ENCODE measurements at regions not wholly inside any gene's neighbourhood (a gene's known extent, or its start where the extent isn't known, plus 50 kb on each side); places are given as distances from the start of the nearest gene placed in this dataset.
"Not testable (repeated sequence)": the region's sequence is repeated elsewhere in the genome, so short reads cannot be mapped to it uniquely, and the experiment has no call there.

DNA sequence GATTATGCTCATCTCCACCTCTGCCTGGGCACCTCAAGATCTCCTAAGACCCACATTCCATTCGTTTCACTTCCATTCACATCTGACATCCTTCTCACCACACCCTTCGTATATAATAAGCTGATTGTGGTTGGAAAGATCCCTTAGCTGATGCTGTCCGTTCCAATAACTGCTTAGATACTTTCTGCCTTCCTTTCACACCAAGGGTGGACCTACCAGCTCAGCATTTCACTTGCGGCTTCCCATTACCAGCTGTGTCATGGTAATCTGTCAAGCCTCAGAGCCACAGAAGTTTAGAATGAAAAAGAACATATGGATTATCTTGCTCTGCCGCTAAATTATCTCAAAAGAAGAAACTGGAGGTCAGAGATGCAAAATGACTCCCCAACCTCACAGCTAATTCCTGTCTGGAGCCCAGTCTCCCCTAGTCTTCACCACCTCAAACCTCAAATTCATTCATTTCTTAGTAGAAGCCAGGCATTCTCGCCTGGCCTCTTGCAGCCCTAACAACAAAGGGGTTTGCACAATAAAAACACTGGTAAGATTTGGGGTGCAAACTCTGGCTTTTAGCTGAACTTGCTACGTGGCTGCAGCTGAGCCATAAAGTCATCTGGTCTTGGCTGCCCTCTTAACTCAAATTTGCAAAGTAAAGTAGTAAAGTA, 182.8 kb upstream of the HS3ST3A1 start:
- ATAC-seq (no peak), DNase-seq (ENCODE audit: low spot score) (no peak)

DNA sequence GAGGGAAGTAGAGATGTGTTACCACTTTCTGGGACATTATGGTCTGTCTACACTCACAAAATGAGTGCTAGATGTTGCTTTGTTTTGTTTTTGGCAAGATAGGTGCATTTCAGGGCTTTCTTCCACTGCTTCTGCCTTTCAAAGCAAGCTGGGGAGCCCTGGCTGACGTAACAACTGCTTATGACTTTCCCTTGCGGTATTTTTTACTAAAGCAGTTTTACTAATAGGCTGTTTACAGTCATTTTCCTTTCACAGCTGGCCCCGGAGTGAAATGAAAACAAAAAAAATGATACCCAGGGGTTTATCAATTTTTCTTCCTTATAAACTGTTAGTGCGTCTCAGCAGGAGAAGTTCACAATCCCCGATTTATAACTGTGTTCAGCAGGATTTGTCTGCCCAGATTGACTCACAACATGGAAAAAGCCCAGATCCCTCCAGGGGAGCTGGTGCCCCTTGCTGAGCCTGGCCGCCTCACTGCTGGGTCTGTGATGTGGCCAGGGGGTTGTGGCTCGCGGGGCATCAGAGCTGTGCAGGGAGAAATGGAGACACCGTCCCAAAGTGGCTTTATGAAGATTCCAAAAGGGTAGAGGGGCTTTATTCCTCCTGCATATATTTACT, 184.4 kb upstream of the HS3ST3A1 start:
- no peak for ATAC-seq
- no peak for DNase-seq (ENCODE audit: low spot score)

DNA sequence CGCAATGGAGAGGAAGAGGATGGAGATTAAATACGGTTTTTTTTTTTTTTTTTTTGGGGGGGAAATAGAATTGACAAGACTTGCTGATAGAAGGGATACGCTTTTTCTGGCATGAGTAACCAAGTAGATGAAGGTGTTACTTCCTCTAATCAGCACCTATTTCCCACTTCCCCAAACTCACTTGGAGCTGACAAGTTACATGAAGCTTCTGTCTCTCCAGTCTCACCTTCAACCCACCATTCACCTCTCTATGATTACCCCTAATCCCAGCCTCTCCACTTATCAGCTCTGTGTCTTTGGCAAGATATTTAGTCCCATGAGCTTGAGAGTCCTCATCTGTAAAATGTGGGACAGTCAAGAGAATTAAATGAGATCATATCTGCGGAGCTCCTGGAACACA, 185.9 kb upstream of the HS3ST3A1 start:
- DNase-seq (ENCODE audit: low spot score) (no peak), ATAC-seq (no peak)

DNA sequence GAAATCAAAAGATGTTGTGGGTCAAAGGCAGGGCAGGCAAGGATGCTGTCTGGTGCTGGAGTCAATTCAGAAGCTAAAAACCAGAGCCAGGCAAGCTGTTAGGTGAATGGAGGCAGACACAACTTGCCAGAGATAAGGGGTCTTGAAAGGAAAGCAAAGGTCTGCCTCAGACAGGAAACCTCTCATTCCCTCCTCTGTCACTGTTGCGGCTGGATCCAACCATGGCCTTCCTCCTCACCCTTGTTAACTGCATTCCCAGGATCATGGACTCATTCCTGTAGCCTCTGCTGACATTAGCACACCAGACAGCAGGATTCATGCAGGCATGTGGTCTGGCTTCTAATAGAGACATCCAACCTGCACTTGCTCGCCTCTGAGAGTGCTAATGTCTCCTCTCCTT, 186.7 kb upstream of the HS3ST3A1 start:
- DNase-seq (ENCODE audit: low spot score): no peak

DNA sequence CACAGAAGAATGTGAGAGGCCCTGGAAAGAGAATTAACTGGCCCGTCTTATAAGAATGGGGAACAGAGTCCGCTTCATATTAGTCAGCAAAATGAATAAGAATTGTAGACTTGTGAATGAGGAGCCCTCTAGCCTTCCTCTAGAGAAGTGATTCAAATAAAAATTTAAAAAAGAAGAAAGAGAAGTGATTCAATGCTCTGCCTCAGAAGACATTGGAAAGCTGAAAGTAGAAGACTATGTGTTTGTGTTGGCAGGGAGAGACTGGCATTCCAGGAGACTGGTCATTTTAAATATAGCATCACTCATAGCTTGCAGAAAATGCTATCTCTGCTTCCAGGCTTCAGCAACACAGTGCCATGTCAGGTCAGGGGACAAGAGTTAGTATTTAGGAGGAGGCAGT, 190.6 kb upstream of the HS3ST3A1 start:
- ATAC-seq: no peak
- no peak for DNase-seq (ENCODE audit: low spot score)

More for the DNA sequence above, 186.7 kb upstream of the HS3ST3A1 start:
- ATAC-seq: no peak

DNA sequence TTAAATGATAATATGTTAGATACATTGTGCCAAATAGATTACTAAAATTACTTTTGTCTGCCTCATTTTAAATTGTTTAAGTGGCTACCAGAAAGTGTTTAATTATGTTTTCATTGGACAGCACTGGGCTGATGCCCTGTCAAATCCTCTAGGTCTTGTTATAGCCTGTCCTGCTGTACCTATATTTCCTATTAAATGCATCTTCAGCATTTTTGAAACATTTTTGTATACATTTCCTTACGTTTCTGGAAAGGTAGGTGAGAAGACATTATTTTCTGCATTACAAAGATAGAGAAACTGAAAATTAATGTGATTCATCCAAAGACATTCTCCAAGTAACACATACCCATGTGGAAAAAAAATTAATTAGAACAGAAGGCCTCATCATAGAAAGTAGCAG, 192.2 kb upstream of the HS3ST3A1 start:
- DNase-seq (ENCODE audit: low spot score) (no peak), ATAC-seq (no peak)

DNA sequence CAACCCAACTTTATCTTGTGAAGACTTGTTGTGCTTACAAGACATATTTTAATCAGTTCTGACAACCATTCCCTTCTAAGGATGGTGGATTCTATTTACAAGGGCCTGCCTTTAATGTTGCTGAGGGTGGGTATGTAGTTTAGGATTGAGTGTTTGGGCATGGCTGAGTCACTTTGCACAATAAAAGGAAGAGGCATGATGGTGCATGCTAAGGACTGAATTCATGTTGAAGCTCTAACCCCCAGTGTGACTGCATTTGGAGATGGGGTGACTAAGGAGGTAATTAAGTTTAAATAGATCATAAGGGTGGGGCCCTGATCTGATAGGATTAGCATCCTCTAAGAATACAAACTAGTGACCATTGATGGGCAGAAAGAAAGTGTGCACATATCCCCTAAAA, 196.1 kb upstream of the HS3ST3A1 start:
- ATAC-seq (no peak), DNase-seq (ENCODE audit: low spot score) (no peak)

DNA sequence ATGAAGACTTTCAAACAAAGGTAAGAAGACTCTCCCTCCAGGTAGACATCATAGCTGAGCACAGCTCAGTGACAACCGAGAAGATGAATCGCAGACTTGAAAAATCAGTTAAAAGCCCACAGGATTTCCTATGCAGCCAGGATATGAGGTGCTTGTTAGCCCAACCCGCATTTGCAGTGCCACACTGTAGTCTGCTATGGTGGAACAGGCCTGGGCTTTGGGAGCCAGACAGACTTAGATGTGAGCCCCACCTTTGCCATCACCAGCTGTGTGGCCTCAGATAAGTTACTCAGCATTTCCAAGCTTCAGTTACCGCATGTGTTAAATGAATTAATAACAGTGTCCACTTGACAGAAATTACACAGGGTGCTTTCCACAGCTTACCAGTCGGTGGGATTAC, 204.4 kb upstream of the HS3ST3A1 start:
- no peak for DNase-seq (ENCODE audit: low spot score)
- ATAC-seq: no peak

DNA sequence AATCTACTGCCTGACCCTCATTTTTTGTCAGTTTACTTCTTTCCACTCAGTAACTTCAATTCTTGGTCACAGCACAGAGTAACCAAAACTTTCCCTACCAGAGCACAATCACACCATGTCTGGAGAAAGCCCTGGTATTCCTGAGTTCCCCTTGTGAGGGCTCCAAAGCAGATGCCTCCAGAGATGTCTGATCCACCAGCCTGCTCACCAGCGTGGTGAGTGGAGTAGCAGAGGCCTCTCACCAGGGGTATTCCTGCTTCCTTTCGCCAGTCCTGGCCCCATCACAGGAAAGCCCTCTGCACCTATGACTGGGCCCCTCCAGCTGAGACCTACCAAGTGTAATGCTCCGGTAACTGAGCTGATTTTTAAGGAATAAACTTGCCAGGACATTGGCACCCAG, 205.4 kb upstream of the HS3ST3A1 start:
- ATAC-seq (no peak), DNase-seq (ENCODE audit: low spot score) (no peak)

DNA sequence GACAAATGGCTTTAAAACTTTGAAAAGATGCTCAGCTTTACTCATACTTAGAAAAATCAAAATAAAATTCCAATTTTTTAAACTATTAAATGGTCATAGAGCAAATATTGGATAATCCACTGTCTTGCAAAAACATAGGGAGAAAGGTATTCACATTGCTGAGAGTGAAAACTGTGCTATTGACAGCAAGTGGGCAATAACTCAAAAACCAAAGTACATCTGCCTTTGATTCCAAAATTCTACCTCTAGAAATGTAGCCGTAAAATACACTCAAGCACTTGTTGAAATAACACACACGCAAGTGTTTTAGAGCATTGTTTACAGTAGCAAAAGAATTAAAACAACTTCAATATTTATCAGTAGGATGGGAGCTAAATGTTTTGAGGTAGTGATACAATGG, 210.6 kb upstream of the HS3ST3A1 start:
- ATAC-seq: peak; percentile 83
- DNase-seq (ENCODE audit: low spot score): no peak

DNA sequence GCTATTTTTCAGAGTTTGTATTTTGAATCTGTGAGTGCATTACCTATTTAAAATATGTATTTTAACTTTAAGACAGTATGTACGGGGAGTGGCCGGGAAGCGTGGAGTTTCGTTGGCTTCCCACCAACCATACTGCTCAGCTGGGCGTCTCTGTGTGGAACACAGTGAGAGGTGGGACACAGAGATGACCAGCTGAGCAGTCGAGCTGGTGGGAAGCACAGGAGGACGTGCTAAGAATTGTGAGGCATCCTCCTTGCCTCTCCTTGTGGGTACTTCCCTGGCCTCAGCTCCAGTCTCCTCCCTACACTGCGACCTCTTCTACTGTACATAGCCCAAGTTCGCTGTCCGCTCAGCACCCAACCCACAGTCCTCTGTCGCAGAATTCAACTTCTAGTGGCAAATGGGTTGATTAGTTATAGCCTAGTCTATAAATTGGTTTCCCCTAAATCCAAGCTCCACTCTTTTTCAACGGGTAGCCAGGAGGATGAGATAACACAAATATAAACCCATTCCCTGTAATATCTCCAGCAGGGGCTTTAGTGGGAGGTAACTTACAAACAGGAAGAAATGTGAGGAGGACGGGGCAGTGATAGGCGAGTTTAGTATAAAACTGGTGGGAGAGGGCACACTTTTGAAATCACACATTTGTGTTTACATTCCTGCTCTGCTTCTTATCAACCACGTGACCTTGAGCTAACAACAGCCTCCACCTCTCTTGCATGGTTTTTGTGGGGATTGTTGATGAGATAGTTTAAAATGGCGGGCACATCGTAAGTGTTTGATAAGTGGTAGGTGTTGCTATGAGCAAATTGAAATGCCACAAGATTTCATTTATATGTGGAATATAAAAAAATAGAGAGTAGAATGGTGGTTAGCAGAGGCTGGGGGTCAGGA, 211.9 kb upstream of the HS3ST3A1 start:
- ATAC-seq: peak; percentile 71

DNA sequence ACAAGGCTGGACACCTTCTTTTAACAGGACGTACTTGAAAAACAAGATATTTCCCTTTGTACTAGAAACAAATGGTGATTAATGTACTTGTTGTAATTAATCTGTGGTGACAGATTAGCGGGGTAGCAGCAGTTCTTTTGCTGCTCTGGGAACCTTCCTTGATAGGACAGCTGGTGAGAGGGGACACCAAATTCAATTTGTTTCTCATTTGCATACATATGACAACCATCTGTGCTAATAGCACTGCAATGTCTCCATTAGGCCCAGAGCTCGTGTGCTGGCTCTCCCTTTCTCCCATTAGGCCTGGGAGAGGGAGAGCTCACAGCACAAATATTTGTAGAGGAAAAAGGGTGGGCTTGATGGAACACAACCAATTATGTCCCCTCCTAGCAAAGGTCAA, 221.0 kb upstream of the HS3ST3A1 start:
- no peak for ATAC-seq
- no peak for DNase-seq (ENCODE audit: low spot score)

More for the DNA sequence above, 211.9 kb upstream of the HS3ST3A1 start:
- no peak for DNase-seq (ENCODE audit: low spot score)

DNA sequence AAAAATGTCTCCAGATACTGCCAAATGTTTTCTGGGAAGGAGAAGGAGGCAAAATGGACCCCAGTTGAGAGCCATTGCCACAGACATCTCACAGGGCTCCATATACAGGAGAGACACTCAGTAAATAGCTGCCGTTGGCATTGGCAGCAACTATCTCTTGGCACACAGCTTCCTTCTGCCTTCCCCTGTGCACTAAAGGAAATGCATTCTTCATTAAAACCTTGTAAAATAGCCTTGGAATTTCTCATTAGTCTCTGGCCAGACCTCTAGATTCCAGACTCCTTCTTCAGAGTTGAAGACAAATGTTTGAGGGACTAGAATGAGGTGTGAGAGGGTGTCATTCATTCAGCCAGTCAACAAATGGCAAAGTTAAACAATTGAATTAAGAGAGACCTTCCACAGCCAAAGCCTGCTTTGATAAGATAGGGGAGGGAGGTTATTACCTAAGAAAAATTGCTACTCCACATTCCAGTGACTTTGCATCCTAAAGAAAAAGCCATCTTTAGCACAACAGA, 223.9 kb upstream of the HS3ST3A1 start:
- DNase-seq (ENCODE audit: low spot score) (no peak), ATAC-seq (no peak)

DNA sequence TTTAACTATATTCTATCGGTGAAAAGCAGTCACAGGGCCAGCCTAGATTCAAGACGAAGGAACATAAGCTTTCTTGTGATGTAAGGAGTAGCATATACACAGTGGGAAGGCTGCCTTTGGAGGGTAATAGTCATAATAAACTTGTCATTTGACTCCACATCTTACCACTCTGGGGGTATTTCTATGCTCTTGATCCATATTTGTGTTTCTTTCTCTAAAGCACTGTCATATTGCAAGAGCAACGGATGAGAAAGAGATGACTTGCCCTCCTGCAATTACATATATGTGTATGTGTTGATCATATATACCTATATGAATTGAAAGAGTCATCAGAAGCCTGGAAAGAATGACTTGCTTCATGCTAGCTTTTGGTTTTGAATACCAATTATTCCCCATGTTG, 225.4 kb upstream of the HS3ST3A1 start:
- ATAC-seq (no peak), DNase-seq (ENCODE audit: low spot score) (no peak)

DNA sequence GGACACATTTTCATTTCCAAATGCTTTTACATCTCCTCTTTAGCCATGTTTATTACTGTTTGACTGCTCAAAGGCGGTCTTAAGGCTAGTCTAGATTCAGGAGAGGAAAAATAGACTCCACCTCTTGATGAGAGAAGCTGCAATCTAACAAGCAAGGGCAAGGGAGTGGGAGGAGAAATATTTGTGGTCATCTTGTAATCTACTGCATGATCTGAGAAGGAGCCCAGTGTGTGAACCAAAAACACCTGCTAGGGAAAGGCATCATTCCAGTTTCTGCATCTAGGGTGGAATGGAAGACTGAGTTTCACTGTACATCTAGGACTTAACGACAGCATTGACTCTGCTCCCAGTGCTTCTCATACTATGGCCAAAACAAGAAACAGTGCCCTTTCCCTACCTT, 232.2 kb upstream of the HS3ST3A1 start:
- DNase-seq (ENCODE audit: low spot score): no peak
- ATAC-seq: no peak

DNA sequence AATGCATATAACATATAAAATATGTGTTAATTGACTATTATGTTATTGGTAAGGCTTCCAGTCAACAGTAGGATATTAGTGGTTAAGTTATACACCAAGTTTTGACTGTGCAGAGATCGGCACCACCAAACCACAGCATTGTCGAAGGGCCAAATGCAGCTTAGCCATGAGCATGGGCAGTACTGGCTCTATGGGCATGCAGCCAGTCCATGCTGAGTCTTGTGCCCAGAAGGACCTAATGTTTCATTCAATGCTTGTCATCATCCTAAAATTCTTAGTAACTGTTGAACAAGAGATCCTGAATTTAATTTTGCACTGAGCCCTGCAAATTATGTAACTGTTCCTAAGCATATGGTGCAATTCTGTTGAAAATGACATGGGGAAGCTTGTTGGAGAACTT, 233.4 kb upstream of the HS3ST3A1 start:
- DNase-seq (ENCODE audit: low spot score) (no peak), ATAC-seq (no peak)

DNA sequence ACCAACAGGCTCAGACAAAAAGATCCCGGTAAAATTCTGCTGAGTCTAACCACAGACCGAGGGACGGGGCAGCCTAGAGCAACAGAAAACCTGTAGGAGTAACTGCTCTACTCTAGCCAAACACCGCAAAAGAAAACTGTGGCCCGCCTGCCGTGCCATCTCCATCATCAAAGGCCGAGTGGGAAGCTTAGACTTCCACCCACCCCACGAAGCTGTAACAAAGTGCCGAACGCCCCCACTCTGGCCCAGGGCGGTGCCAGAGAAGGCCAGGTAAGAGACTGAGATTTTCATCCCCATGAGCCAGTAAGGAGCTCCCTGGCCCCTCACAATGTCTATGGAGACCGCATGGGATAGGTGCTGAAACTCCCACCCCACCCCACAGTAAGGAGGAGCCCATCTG, 231.9 kb upstream of the COX10 start:
- DNase-seq (ENCODE audit: low spot score) (no peak), ATAC-seq (no peak)

DNA sequence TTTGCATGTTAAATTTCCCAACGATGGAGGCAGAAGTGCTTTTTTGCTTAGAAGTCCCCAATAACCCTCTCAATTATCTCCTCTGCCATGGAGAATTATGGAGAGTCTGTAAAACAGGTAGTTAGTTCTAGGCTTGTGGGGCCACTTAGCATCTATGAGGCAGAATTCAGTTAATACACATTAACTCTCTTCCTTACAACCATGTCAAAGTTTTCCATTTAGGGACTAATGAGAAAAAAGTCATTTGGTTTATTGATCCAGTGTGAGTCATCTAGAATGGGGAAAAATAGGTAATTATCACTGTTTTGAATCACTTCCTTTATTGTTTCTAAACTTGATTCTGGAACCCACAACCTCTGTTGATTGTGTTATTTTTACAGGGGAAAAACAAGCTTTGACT, 229.1 kb upstream of the COX10 start:
- ATAC-seq: no peak
- no peak for DNase-seq (ENCODE audit: low spot score)

DNA sequence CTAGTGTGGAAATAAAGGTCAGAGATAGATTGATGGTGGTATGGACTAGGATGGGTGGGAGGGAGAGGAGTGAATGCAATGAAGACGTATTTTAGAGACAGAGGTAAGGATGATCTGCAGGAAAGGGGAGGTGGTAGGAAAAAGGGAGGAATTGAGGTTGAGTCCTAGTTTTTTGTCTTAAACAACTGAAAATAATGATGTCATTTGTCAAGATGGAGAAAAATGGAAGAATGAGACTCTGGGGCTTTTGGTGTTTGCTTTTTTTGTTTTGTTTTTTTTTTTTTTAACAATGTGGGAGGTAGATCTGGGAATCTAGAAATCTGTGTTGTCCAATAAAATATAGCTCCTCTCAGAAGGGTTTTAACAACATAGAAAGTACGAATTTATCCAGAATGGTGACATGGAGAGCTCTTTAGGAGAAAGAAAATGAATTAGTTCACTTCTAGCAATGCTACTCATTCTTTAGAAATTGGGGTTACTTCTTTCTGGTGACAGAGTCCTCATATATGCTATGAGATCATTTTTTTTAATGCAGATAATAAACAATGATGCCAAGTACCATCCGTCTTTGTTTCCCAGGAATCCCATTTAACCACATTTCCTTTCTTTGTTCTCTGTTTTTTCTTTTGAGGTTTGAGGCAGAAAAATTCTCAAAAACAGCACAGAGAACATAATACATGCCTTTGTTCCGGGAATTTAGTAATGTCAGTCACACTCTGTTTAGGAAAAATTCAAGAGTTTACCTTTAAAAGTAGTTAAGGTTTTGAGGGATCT, 225.3 kb upstream of the COX10 start:
- ATAC-seq (no peak), DNase-seq (ENCODE audit: low spot score) (no peak)

DNA sequence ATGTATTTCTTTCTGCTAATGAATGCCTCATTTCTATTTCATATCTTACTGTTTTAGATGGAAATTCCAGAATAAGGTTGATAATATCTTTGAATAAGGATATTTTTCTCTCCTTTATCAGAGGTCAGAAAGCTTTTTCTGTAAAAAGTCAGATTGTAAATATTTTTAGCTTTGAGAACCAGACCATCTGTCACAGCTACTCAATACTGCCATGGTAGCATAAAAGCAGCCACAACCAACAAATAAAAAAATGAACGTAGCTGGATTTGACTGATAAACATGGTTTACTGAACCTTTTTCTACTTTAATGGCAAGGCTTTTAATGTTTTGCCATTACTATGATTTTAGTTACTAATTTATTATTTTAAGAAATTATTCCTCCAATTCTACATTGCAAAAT, 217.4 kb upstream of the COX10 start:
- ATAC-seq (no peak), DNase-seq (ENCODE audit: low spot score) (no peak)

DNA sequence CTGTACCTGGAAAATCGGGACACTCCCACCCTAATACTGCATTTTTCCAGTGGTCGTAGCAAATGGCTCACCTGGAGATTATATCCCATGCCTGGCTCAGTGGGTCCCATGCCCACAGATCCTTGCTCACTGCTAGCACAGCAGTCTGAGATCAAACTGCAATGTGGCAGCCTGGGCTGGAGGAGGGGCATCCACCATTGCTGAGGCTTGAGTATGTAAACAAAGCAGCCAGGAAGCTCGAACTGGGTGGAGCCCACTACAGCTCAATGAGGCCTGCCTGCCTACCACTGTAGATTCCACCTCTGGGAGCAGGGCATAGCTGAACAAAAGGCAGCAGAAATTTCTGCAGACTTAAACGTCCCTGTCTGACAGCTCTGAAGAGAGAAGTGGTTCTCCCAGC, 213.6 kb upstream of the COX10 start:
- not testable (repeated sequence) for DNase-seq (ENCODE audit: low spot score); ATAC-seq
